Mesenchymal stem cell (in vitro differentiated cells and primary cell): ENCODE measurements at regions not wholly inside any gene's neighbourhood (a gene's known extent, or its start where the extent isn't known, plus 50 kb on each side); places are given as distances from the start of the nearest gene placed in this dataset.

Experiments
- DNase-seq: peaks from one replicate; pipeline ENCODE4 v3.0.0-alpha.2; 2013
- H2AFZ ChIP-seq: one replicate; pipeline ENCODE4 v1.6.1; 2013; ENCODE audit warnings: low read depth, mild to moderate bottlenecking, control low read depth, inconsistent platforms, low read length, moderate library complexity
- H2AK5ac ChIP-seq: 2 replicates; pipeline ENCODE4 v1.6.1; 2013; ENCODE audit warnings: low read length, moderate library complexity, mild to moderate bottlenecking, inconsistent platforms; ENCODE audit not compliant: severe bottlenecking
- H2BK120ac ChIP-seq: one replicate; pipeline ENCODE4 v1.6.1; 2013; ENCODE audit warnings: low read depth, mild to moderate bottlenecking, inconsistent platforms, low read length, moderate library complexity
- H2BK12ac ChIP-seq, 2 experiments: one replicate each; pipeline ENCODE4 v1.6.1; 2013; ENCODE audit warnings: inconsistent platforms in 2 of 2, low read length in 2 of 2, mild to moderate bottlenecking in 2 of 2, moderate library complexity in 2 of 2, control low read depth in 1 of 2
- H2BK15ac ChIP-seq: one replicate; pipeline ENCODE4 v1.6.1; 2013; ENCODE audit warnings: mild to moderate bottlenecking, low read depth, inconsistent platforms; ENCODE audit not compliant: poor library complexity, severe bottlenecking
- H2BK5ac ChIP-seq: 2 replicates; pipeline ENCODE4 v1.6.1; 2013; ENCODE audit warnings: low read depth, mild to moderate bottlenecking, low read length, control low read depth, inconsistent platforms; ENCODE audit not compliant: poor library complexity, severe bottlenecking
- H3K14ac ChIP-seq, 2 experiments: one replicate each; pipeline ENCODE4 v1.6.1; 2013; ENCODE audit warnings: inconsistent platforms in 2 of 2, low read length in 2 of 2, control low read depth in 1 of 2, mild to moderate bottlenecking in 1 of 2, moderate library complexity in 1 of 2
- H3K18ac ChIP-seq, 2 experiments: one replicate each; pipeline ENCODE4 v1.6.1; 2013; ENCODE audit warnings: inconsistent platforms in 2 of 2, low read length in 2 of 2, control low read depth in 1 of 2, low read depth in 1 of 2, mild to moderate bottlenecking in 1 of 2
- H3K23ac ChIP-seq, 2 experiments: one replicate each; pipeline ENCODE4 v1.6.1; 2013; ENCODE audit warnings: inconsistent platforms in 2 of 2, low read length in 2 of 2, mild to moderate bottlenecking in 2 of 2, moderate library complexity in 2 of 2, control low read depth in 1 of 2
- H3K27ac ChIP-seq: 2 replicates; pipeline ENCODE4 v1.5.1; 2013; ENCODE audit warnings: mild to moderate bottlenecking, moderate library complexity, low read length, control low read depth, inconsistent platforms; ENCODE audit not compliant: poor library complexity, severe bottlenecking
- H3K27me3 ChIP-seq, 2 experiments: 2 replicates each; pipeline versions ENCODE4 v1.6.1 to v1.7.0; 2013; ENCODE audit warnings: low read length in 2 of 2, mild to moderate bottlenecking in 2 of 2, moderate library complexity in 2 of 2, control low read depth in 1 of 2, inconsistent platforms in 1 of 2; ENCODE audit not compliant: control insufficient read depth in 1 of 2, insufficient read depth in 1 of 2
- H3K36me3 ChIP-seq, 2 experiments: 2 replicates each; pipeline versions ENCODE4 v1.6.1 to v1.7.0; 2013; ENCODE audit warnings: low read length in 2 of 2, control low read depth in 1 of 2, inconsistent platforms in 1 of 2, low read depth in 1 of 2, mild to moderate bottlenecking in 1 of 2; ENCODE audit not compliant: insufficient read depth in 2 of 2, control insufficient read depth in 1 of 2
- H3K4ac ChIP-seq, 2 experiments: one replicate each; pipeline ENCODE4 v1.6.1; 2013; ENCODE audit warnings: inconsistent platforms in 2 of 2, low read length in 2 of 2, mild to moderate bottlenecking in 2 of 2, moderate library complexity in 2 of 2, control low read depth in 1 of 2, low read depth in 1 of 2
- H3K4me1 ChIP-seq: 2 replicates; pipeline ENCODE4 v1.6.1; 2013; ENCODE audit warnings: low read depth, low read length, control low read depth; ENCODE audit not compliant: control insufficient read depth, insufficient read depth
- H3K4me2 ChIP-seq: 2 replicates; pipeline ENCODE4 v1.6.1; 2013; ENCODE audit warnings: low read length, mild to moderate bottlenecking, inconsistent platforms; ENCODE audit not compliant: poor library complexity, severe bottlenecking
- H3K4me3 ChIP-seq, 2 experiments: 2 replicates each; pipeline versions ENCODE4 v1.5.1 to v1.7.0; 2013; ENCODE audit warnings: low read length in 2 of 2, mild to moderate bottlenecking in 2 of 2, control low read depth in 1 of 2, low read depth in 1 of 2; ENCODE audit not compliant: insufficient read depth in 1 of 2
- H3K79me1 ChIP-seq: replicated peaks from 2 replicates; pipeline ENCODE4 v1.6.1; 2013; ENCODE audit warnings: mild to moderate bottlenecking, control low read depth, low read length, inconsistent platforms; ENCODE audit not compliant: poor library complexity, severe bottlenecking
- H3K9ac ChIP-seq: 2 replicates; pipeline ENCODE4 v1.7.0; 2013; ENCODE audit warnings: mild to moderate bottlenecking, low read length, moderate library complexity
- H3K9me3 ChIP-seq: 2 replicates; pipeline ENCODE4 v1.7.0; 2013; ENCODE audit warnings: mild to moderate bottlenecking, low read length; ENCODE audit not compliant: control insufficient read depth
- H4K8ac ChIP-seq: one replicate; pipeline ENCODE4 v1.6.1; 2013; ENCODE audit warnings: inconsistent platforms, mild to moderate bottlenecking, low read length, moderate library complexity
- H4K91ac ChIP-seq: one replicate; pipeline ENCODE4 v1.6.1; 2013; ENCODE audit warnings: mild to moderate bottlenecking, low read length, inconsistent platforms
- WGBS: methylation state at CpG from one replicate; pipeline ENCODE4 v1.1.7; 2013; ENCODE audit warnings: mixed read lengths; 5-methylcytosine and 5-hydroxymethylcytosine counted together

DNA sequence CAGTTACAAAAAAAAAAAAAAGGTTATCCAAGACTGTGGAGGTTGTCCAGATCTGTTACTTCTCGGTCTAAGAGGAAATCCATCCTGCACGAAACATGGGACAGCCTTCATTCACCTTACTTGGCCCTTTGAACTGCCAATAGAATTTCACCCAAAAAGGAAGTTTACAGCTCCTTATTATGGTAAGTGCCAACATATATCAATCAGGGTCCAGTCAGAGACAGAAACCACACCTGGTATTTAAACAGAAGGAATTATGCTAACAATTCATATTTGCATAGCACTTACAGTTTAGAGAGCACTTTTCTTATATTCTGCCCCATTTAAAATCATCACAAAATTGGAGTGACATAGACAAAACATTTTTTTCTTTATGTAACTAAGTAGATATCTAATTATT is 93.6 kb upstream of the PTPN3 start:
- whole genome bisulfite sequencing = 83% methylated on average over 2 of the region's 2 CpGs
- no peak overlapping the region for H3K14ac ChIP-seq
- H3K27me3 ChIP-seq = peaks cover 24 to 47% of the 10 kb centered on the region in 2 experiments
- no peak overlapping the region for H3K18ac ChIP-seq
- no peaks in the 10 kb centered on the region for H3K4me1 ChIP-seq
- no peak overlapping the region for H2BK120ac ChIP-seq
- no peak for DNase-seq
- H3K79me1 ChIP-seq = no peaks in the 10 kb centered on the region
- no peak overlapping the region for H2BK15ac ChIP-seq
- no peaks in the 10 kb centered on the region for H3K36me3 ChIP-seq
- H2AK5ac ChIP-seq = no peak overlapping the region
- H4K91ac ChIP-seq = no peak overlapping the region
- no peak overlapping the region for H4K8ac ChIP-seq
- H3K9me3 ChIP-seq = peaks cover 14% of the 10 kb centered on the region
- H3K4ac ChIP-seq = no peak overlapping the region
- H2AFZ ChIP-seq = no peak overlapping the region
- no peak overlapping the region for H2BK12ac ChIP-seq
- no peak overlapping the region for H3K4me3 ChIP-seq
- H3K9ac ChIP-seq = no peak overlapping the region
- no peak overlapping the region for H3K23ac ChIP-seq
- no peak overlapping the region for H2BK5ac ChIP-seq
- no peak overlapping the region for H3K27ac ChIP-seq
- H3K4me2 ChIP-seq = no peak overlapping the region

DNA sequence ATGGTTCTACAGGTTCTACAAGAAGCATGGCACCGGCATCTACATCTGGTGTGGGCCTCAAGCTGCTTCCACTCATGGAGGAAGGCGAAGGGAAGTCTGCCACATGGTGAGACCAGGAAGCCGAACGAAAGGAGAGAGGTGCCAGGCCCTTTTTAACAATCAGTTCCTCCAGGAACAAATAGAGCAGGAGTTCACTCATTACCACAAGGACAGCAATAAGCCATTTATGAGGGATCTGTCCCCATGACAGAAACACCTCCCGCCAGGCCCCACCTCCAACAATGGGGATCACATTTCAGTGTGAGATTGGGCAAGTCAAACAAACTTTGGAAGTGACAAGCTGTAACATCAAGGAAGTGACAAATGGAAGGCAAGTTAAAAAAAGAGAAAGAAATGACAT is 95.5 kb upstream of the PTPN3 start:
- no peak overlapping the region for H3K18ac ChIP-seq
- no peak overlapping the region for H2AFZ ChIP-seq
- H3K4me3 ChIP-seq = no peak overlapping the region
- H3K4me1 ChIP-seq = no peaks in the 10 kb centered on the region
- H3K4ac ChIP-seq = no peak overlapping the region
- H3K9ac ChIP-seq = no peak overlapping the region
- no peak overlapping the region for H3K27ac ChIP-seq
- H2AK5ac ChIP-seq = no peak overlapping the region
- H2BK15ac ChIP-seq = no peak overlapping the region
- H3K9me3 ChIP-seq = peaks cover 12% of the 10 kb centered on the region
- H4K91ac ChIP-seq = no peak overlapping the region
- H3K27me3 ChIP-seq = peaks cover 12 to 34% of the 10 kb centered on the region in 2 experiments
- H3K4me2 ChIP-seq = no peak overlapping the region
- H3K36me3 ChIP-seq = no peaks in the 10 kb centered on the region
- no peak overlapping the region for H2BK120ac ChIP-seq
- H2BK12ac ChIP-seq = no peak overlapping the region
- no peaks in the 10 kb centered on the region for H3K79me1 ChIP-seq
- no peak for DNase-seq
- WGBS = 88% methylated on average over 2 of the region's 5 CpGs
- H2BK5ac ChIP-seq = no peak overlapping the region
- H3K23ac ChIP-seq = no peak overlapping the region
- no peak overlapping the region for H4K8ac ChIP-seq
- H3K14ac ChIP-seq = no peak overlapping the region

GRCh38 chr9:109597496-109597895 is 99.4 kb upstream of the PTPN3 start:
- H2AFZ ChIP-seq = no peak overlapping the region
- H2BK120ac ChIP-seq = no peak overlapping the region
- H2BK15ac ChIP-seq = no peak overlapping the region
- H3K79me1 ChIP-seq = no peaks in the 10 kb centered on the region
- WGBS = 94% methylated on average over 2 of the region's 3 CpGs
- H3K36me3 ChIP-seq = no peaks in the 10 kb centered on the region
- H3K4ac ChIP-seq = no peak overlapping the region
- H3K23ac ChIP-seq = no peak overlapping the region
- no peak overlapping the region for H2BK12ac ChIP-seq
- H3K9ac ChIP-seq = no peak overlapping the region
- H3K4me3 ChIP-seq = no peak overlapping the region
- H3K27me3 ChIP-seq = peaks cover 5 to 19% of the 10 kb centered on the region in 2 experiments
- H4K8ac ChIP-seq = no peak overlapping the region
- no peaks in the 10 kb centered on the region for H3K9me3 ChIP-seq
- no peak overlapping the region for H3K4me2 ChIP-seq
- peaks cover 3% of the 10 kb centered on the region for H3K4me1 ChIP-seq
- no peak overlapping the region for H2AK5ac ChIP-seq
- H2BK5ac ChIP-seq = no peak overlapping the region
- no peak overlapping the region for H3K27ac ChIP-seq
- no peak overlapping the region for H3K14ac ChIP-seq
- no peak for DNase-seq
- no peak overlapping the region for H3K18ac ChIP-seq
- no peak overlapping the region for H4K91ac ChIP-seq

- 96% methylated on average over 2 of the region's 2 CpGs for WGBS
These were observed 101.0 kb upstream of the PTPN3 start for GRCh38 chr9:109599131-109599530.

More at GRCh38 chr9:109599131-109599530, 101.0 kb upstream of the PTPN3 start:
- H3K4me3 ChIP-seq = no peak overlapping the region
- no peak overlapping the region for H4K91ac ChIP-seq
- H3K18ac ChIP-seq = no peak overlapping the region
- H3K4me1 ChIP-seq = peaks cover 3% of the 10 kb centered on the region
- H3K4ac ChIP-seq = no peak overlapping the region
- H3K36me3 ChIP-seq = no peaks in the 10 kb centered on the region
- no peak overlapping the region for H3K9ac ChIP-seq
- no peak overlapping the region for H2BK5ac ChIP-seq
- no peak overlapping the region for H2BK15ac ChIP-seq
- DNase-seq = no peak
- H3K9me3 ChIP-seq = no peaks in the 10 kb centered on the region
- no peak overlapping the region for H3K27ac ChIP-seq
- H4K8ac ChIP-seq = no peak overlapping the region
- H2BK12ac ChIP-seq = no peak overlapping the region
- no peak overlapping the region for H3K23ac ChIP-seq
- peaks cover 15 to 18% of the 10 kb centered on the region in 2 experiments for H3K27me3 ChIP-seq
- H3K4me2 ChIP-seq = no peak overlapping the region
- no peaks in the 10 kb centered on the region for H3K79me1 ChIP-seq
- H3K14ac ChIP-seq = no peak overlapping the region
- no peak overlapping the region for H2AFZ ChIP-seq
- no peak overlapping the region for H2AK5ac ChIP-seq
- H2BK120ac ChIP-seq = no peak overlapping the region
